ENCODE measurements at regions not wholly inside any gene's neighbourhood (a gene's known extent, or its start where the extent isn't known, plus 50 kb on each side); places are given as distances from the start of the nearest gene placed in this dataset.

- in situ Hi-C loops (cut with HindIII; ENCODE audit: low sequenced_read_pairs) = no loop called here
- no peak overlapping the region for H3K4me3 ChIP-seq (ENCODE audit: low read depth, low read length)
- DNase-seq (ENCODE audit: low read depth, low spot score) = peak; percentile 37
- TF ChIP-seq CTCF (IDR thresholded peaks at IDR 0.05; ENCODE audit: low read depth, low read length) = no peak
Measured at GRCh38 chrX:120761810-120762209, 113.9 kb downstream of the CT47B1 start.

DNA sequence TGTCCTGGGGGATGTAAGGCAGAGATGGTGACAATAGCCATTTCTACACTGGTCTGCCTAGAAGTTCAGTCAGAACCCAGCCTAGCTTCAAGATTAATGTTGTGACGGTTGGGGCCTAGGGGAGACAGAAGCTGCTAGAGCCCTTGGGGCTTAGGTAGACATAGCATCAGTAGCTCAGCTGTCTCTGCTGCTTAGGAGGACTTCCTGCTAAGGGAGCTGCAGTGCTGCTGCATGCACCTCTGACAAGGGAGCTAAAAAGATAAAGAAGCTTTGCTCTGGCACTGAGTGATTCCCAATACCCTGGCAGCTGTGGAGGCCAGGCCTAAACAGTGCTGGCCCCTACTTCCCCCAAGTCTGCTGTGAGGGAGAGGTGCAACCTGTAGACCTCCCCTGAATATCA, 116.0 kb downstream of the CT47B1 start:
- DNase-seq (ENCODE audit: low read depth, low spot score) = no peak
- in situ Hi-C loops (cut with HindIII; ENCODE audit: low sequenced_read_pairs) = no loop called here

DNA sequence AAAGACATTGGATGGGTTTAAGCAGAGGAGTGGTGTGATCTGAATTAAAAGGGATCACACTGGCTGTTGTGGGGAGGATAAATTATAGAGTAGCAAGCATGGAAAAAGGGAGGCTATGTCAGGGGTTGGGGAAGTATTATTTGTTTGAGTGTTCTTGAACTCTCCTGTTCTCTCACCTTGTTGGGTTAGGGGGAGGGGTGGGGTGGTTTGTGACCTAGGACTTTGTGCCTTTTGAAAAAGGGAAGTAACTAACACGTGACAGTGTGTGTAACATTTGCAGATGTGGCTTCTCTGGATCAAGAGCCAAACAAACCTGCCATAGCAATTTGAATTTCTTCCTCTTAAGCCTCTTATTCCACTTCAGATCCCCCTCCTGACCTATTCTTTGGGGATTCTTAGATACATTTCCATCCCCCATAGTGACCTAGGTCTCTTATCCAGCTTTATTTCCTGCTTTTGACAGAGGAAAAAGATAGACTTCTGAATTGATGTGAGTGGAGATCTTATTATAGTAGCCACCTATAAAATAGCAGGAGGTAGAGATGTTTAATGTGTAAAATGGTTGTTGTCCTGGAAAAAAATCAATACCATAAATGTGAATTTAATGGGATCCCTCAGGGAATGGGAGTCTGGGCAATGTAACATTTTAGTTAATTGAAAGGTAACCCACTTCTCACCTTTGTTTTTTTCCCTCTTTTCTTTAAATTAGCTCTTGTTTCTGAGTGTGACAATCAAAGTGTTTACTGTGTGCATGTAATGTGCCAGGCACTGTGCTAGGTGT, 120.4 kb downstream of the CT47B1 start:
- no peak for TF ChIP-seq CTCF (IDR thresholded peaks at IDR 0.05; ENCODE audit: low read depth, low read length)
- no peak overlapping the region for H3K4me3 ChIP-seq (ENCODE audit: low read depth, low read length)
- in situ Hi-C loops (cut with HindIII; ENCODE audit: low sequenced_read_pairs) = no loop called here
- no peak for DNase-seq (ENCODE audit: low read depth, low spot score)

More for the DNA sequence above, 116.0 kb downstream of the CT47B1 start:
- TF ChIP-seq CTCF (IDR thresholded peaks at IDR 0.05; ENCODE audit: low read depth, low read length) = no peak
- no peak overlapping the region for H3K4me3 ChIP-seq (ENCODE audit: low read depth, low read length)

- no peak overlapping the region for H3K4me3 ChIP-seq (ENCODE audit: low read depth, low read length)
- in situ Hi-C loops (cut with HindIII; ENCODE audit: low sequenced_read_pairs) = no loop called here
- no peak for DNase-seq (ENCODE audit: low read depth, low spot score)
- no peak for TF ChIP-seq CTCF (IDR thresholded peaks at IDR 0.05; ENCODE audit: low read depth, low read length)
Measured at GRCh38 chrX:120753413-120754251, 122.0 kb downstream of the CT47B1 start.

DNA sequence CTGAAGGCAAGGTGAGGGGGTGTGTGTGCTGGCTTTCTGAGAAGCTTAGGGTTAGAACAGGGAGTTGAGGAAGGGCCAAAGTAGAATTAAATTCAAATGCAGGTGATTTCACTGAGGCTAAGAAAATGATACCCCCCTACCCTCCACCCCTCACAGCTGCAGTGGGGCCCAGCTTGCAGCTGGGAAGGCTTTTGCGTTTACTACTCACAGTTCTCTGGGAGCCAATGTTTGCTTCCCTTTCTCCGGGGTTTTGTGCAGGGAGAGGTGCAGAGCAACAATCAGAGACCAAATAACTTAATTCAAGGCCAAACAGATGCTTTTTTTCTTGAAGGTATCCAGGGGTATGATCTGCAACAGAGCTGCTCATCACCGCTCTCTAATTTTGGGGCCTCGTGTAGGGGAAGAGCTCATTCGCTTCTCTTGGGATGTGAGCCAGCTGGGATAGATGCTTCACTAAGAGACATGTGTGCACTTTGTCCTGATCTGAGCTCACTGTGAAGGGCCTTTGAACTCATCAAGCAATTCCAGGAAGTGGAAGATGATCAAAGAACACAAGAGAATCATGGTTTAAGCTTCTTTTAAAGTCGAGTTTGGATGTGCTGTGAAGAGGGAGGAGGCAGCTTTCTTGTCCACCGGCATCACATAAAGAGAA, 122.7 kb upstream of the C1GALT1C1 start:
- in situ Hi-C loops (cut with HindIII; ENCODE audit: low sequenced_read_pairs) = no loop called here

More for the DNA sequence above, 122.7 kb upstream of the C1GALT1C1 start:
- H3K4me3 ChIP-seq (ENCODE audit: low read depth, low read length) = no peak overlapping the region
- TF ChIP-seq CTCF (IDR thresholded peaks at IDR 0.05; ENCODE audit: low read depth, low read length) = no peak
- no peak for DNase-seq (ENCODE audit: low read depth, low spot score)
